ENCODE measurements at regions not wholly inside any gene's neighbourhood (a gene's known extent, or its start where the extent isn't known, plus 50 kb on each side); places are given as distances from the start of the nearest gene placed in this dataset.

- TF ChIP-seq TBP (CRISPR knock-in tag; IDR thresholded peaks at IDR 0.05), result no peak
- no peak for TF ChIP-seq ZNF10 (CRISPR knock-in tag; IDR thresholded peaks at IDR 0.05; ENCODE audit: borderline replicate concordance, low read depth)
- no peak for TF ChIP-seq MXD1 (CRISPR knock-in tag; IDR thresholded peaks at IDR 0.05)
- TF ChIP-seq ATF2 (CRISPR knock-in tag; IDR thresholded peaks at IDR 0.05), result no peak
- no peak for TF ChIP-seq DRAP1 (CRISPR knock-in tag; IDR thresholded peaks at IDR 0.05)
- ChIA-PET CTCF (ENCODE audit: low intra/inter-chr PET ratio, low total read pairs) (no interaction called here), POLR2A (no interaction called here)
- in situ Hi-C loops (cut with HindIII; ENCODE audit: extremely low pct_ligation_motif_present, low pct_unique_long_range_greater_than_20kb), result no loop called here
- Histone ChIP-seq H4K20me1 (ENCODE audit: insufficient read depth, low read length) (no peaks in the 10 kb centered on the region), H3K4me3 (replicated peaks in 1 of 3; ENCODE audit: insufficient read depth in 1 of 3, low read depth in 2 of 3, low read length in 3 of 3) (no peak overlapping the region), H3K36me3 (replicated peaks in 1 of 2; ENCODE audit: control insufficient read depth in 1 of 2, insufficient read depth in 2 of 2, low read length in 2 of 2) (no peaks in the 10 kb centered on the region), H3K4me1 (ENCODE audit: insufficient read depth, low read length) (peaks cover 12% of the 10 kb centered on the region), H3K79me2 (ENCODE audit: insufficient read depth, low read length) (no peaks in the 10 kb centered on the region), H3K9ac (ENCODE audit: insufficient read depth, low read depth, low read length) (no peak overlapping the region), H3K4me2 (ENCODE audit: low read depth, low read length) (no peak overlapping the region), H3K27me3 (ENCODE audit: control insufficient read depth in 1 of 2, insufficient read depth in 2 of 2, low read length in 2 of 2) (no peaks in the 10 kb centered on the region), H2AFZ (ENCODE audit: low read length) (no peak overlapping the region), H3K9me3 (ENCODE audit: low read length) (no peaks in the 10 kb centered on the region), H3K27ac (ENCODE audit: extremely low read length, insufficient read depth, low read length) (no peak overlapping the region)
- WGBS (ENCODE audit: low lambda C conversion rate), result 3% methylated on average over 3 of the region's 3 CpGs
- intact Hi-C loops (cut with micrococcal nuclease; ENCODE audit: unreplicated experiment), result no loop called here
- no peak for DNase-seq (ENCODE audit: low spot score)
- no TSS peak for BruUV-seq (replicated peaks)
- FAIRE-seq, result no peak
- no peak for ATAC-seq
Observed at GRCh38 chr5:158486566-158486965, 613.1 kb downstream of the EBF1 start.

GRCh38 chr5:158485604-158486081, 614.1 kb downstream of the EBF1 start:
- ChIA-PET CTCF (ENCODE audit: low intra/inter-chr PET ratio, low total read pairs) (no interaction called here), POLR2A (no interaction called here)
- intact Hi-C loops (cut with micrococcal nuclease; ENCODE audit: unreplicated experiment) (no loop called here), in situ Hi-C loops (cut with HindIII; ENCODE audit: extremely low pct_ligation_motif_present, low pct_unique_long_range_greater_than_20kb) (no loop called here)
- no TSS peak for BruUV-seq (replicated peaks)
- no peaks in the 10 kb centered on the region for H4K20me1 ChIP-seq (ENCODE audit: insufficient read depth, low read length)
- WGBS (ENCODE audit: low lambda C conversion rate), result 52% methylated on average over 2 of the region's 6 CpGs
- H3K27me3 ChIP-seq (ENCODE audit: control insufficient read depth in 1 of 2, insufficient read depth in 2 of 2, low read length in 2 of 2), result no peaks in the 10 kb centered on the region
- no peaks in the 10 kb centered on the region for H3K79me2 ChIP-seq (ENCODE audit: insufficient read depth, low read length)
- no peak overlapping the region for H3K4me2 ChIP-seq (ENCODE audit: low read depth, low read length)
- no peaks in the 10 kb centered on the region for H3K9me3 ChIP-seq (ENCODE audit: low read length)
- H3K9ac ChIP-seq (ENCODE audit: insufficient read depth, low read depth, low read length), result no peak overlapping the region
- no peak overlapping the region for H3K4me3 ChIP-seq (replicated peaks in 1 of 3; ENCODE audit: insufficient read depth in 1 of 3, low read depth in 2 of 3, low read length in 3 of 3)
- H3K27ac ChIP-seq (ENCODE audit: extremely low read length, insufficient read depth, low read length), result no peak overlapping the region
- no peak overlapping the region for H2AFZ ChIP-seq (ENCODE audit: low read length)
- DNase-seq (ENCODE audit: low spot score) (no peak), ATAC-seq (no peak), FAIRE-seq (no peak)
- no peaks in the 10 kb centered on the region for H3K36me3 ChIP-seq (replicated peaks in 1 of 2; ENCODE audit: control insufficient read depth in 1 of 2, insufficient read depth in 2 of 2, low read length in 2 of 2)
- peaks cover 12% of the 10 kb centered on the region for H3K4me1 ChIP-seq (ENCODE audit: insufficient read depth, low read length)
- TF ChIP-seq KLF13 (CRISPR knock-in tag; IDR thresholded peaks at IDR 0.05), result no peak
